GM13976 (cell line): ENCODE measurements at regions not wholly inside any gene's neighbourhood (a gene's known extent, or its start where the extent isn't known, plus 50 kb on each side); places are given as distances from the start of the nearest gene placed in this dataset.

Experiments used
- DNase-seq: peaks from one replicate; pipeline ENCODE4 v3.0.0; 2012; ENCODE audit warnings: low spot score
- in situ Hi-C: fragments of 300-500 bp; cut with MboI; formaldehyde crosslinking; loops from one replicate; pipeline ENCODE4 v1.12.0; 2022; ENCODE audit warnings: low sequenced_read_pairs, mixed read lengths, inconsistent platforms; ENCODE audit not compliant: unreplicated experiment
- TF ChIP-seq, protein P1 (sequence below): IDR thresholded peaks from 2 replicates; pipeline ENCODE4 v1.5.1; 2012; ENCODE audit warnings: borderline replicate concordance, mild to moderate bottlenecking; ENCODE audit not compliant: insufficient read depth; ENCODE audit errors: extremely low read depth, missing control alignments, control extremely low read depth

- in situ Hi-C loops: no loop called here
- TF ChIP-seq, protein P1, sequence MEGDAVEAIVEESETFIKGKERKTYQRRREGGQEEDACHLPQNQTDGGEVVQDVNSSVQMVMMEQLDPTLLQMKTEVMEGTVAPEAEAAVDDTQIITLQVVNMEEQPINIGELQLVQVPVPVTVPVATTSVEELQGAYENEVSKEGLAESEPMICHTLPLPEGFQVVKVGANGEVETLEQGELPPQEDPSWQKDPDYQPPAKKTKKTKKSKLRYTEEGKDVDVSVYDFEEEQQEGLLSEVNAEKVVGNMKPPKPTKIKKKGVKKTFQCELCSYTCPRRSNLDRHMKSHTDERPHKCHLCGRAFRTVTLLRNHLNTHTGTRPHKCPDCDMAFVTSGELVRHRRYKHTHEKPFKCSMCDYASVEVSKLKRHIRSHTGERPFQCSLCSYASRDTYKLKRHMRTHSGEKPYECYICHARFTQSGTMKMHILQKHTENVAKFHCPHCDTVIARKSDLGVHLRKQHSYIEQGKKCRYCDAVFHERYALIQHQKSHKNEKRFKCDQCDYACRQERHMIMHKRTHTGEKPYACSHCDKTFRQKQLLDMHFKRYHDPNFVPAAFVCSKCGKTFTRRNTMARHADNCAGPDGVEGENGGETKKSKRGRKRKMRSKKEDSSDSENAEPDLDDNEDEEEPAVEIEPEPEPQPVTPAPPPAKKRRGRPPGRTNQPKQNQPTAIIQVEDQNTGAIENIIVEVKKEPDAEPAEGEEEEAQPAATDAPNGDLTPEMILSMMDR: no peak
- DNase-seq: no peak
Observed at GRCh38 chrX:139078342-139078741, 366.8 kb upstream of the FGF13 start.

DNA sequence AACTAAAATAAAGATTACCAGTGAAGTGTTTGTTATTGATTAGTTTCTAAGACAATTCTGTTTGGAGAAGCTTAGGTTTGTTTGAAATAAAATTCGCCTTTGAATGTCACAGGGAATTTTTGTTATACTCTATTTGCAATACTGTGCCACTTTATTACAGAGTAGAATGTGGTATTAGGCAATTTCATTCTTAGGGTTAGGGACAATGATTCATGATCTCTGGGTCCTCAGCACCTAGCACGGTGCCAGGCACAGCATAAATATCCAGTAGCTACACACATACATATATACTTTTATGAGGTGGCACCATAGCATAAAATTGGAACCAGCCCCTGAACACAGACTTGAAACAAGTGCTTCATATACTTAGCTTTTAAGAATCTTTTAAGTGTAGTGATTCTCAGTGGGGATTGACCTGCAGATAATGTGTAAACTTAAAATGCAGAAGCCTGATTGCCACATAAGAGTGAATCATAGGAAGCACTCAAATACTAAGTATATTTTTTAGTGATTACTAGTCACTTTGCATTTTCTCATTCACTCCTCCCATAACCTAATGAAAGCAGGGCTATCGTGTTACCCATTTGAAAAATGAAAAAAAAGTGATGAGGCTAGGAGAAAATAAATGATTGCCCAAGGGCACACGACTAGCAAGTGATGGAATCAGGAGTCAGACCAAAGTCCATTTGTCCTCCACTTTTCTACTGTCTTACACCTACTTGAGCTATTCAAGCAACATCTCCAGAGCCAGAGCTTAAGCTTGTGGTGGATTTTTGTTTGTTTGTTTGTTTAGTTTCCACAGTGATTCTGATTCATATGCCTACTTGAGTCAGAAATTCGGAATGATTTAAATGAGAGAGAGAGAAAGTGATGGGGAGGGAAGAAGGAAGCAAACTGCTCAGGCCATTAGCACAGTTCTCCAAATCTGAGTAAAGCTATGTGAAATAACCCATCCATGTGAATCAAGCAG is 366.0 kb upstream of the FGF13 start:
- in situ Hi-C loops: no loop called here

GRCh38 chrX:139063364-139063763 is 351.8 kb upstream of the FGF13 start:
- TF ChIP-seq, protein P1: no peak
- DNase-seq: no peak
- in situ Hi-C loops: no loop called here

More for the DNA sequence above, 366.0 kb upstream of the FGF13 start:
- TF ChIP-seq, protein P1: no peak
- DNase-seq: no peak

DNA sequence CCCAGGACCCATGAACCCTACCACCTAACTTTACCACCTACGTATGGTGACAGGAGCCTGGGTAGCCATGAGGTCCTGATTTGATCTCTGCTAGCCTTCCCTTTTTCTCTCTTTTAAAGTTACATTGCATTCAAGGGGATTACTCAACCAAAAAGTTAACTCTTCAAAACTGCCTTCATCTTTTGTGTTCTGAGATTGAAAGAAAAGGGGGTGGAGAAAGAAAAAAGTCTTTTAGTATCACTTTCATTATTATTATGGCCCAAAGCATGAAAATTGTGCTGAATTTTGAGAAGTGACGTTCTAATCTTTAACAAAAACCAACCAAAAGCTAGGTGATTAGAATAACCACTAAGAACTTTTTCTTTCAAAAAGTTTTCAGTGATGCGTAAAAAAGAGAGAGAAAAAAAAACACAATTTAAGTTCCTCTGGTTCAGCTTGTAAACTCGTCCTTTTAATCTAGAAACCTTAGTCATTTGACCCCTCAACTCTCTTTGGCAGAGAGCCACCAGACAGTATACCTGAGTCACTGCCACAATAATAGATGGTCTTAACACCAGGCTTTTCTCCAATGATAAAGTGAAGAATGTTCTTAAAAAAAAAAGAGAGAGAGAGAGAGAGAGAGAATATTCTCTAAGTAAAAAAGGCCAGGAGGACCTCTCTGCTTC is 347.4 kb upstream of the FGF13 start:
- DNase-seq: no peak
- in situ Hi-C loops: no loop called here

GRCh38 chrX:139052461-139052860 is 340.9 kb upstream of the FGF13 start:
- TF ChIP-seq, protein P1: no peak
- in situ Hi-C loops: no loop called here

More for the DNA sequence above, 347.4 kb upstream of the FGF13 start:
- TF ChIP-seq, protein P1: no peak

DNA sequence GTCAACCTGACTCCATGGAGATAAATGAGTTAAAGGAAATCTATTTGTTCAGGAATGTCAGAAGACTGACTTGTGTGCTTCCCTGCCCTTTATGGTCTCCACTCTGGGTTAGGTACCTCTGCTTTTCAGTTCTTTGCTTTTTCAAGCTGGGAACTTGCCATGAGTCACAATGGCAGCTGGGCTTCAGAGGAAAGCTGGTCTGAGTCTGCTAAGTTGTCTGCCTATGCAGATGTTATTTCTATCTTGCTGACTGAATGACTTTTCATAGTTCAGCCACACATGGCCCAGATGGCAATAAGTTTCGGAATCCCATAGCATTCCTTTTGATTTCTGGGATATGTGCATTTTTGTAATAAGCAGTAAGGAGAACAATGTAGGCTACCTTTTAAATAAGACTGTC is 337.9 kb upstream of the FGF13 start:
- TF ChIP-seq, protein P1: no peak
- in situ Hi-C loops: no loop called here
- no peak for DNase-seq

More at GRCh38 chrX:139052461-139052860, 340.9 kb upstream of the FGF13 start:
- DNase-seq: no peak
